ENCODE measurements at regions not wholly inside any gene's neighbourhood (a gene's known extent, or its start where the extent isn't known, plus 50 kb on each side); places are given as distances from the start of the nearest gene placed in this dataset.
"Not testable (repeated sequence)": the region's sequence is repeated elsewhere in the genome, so short reads cannot be mapped to it uniquely, and the experiment has no call there.

GRCh38 chr1:166600574-166600973 lies 238.7 kb upstream of the POGK start:
- POLR2A ChIA-PET = no interaction called here
- no peak for TF ChIP-seq CTCF (IDR thresholded peaks at IDR 0.05; ENCODE audit: control extremely low read depth, extremely low read depth, low read depth, missing control alignments)
- CTCF ChIA-PET = interaction anchor here (1.8 kb wide), 1 partner anchor 11 kb away, joined by 4 read pairs; no protein-coding TSS in a partner anchor
- no peak for DNase-seq (ENCODE audit: extremely low spot score)

GRCh38 chr1:166601650-166602278 lies 237.5 kb upstream of the POGK start:
- CTCF ChIA-PET = interaction anchor here (1.8 kb wide), 1 partner anchor 13 kb away, joined by 4 read pairs; no protein-coding TSS in a partner anchor
- no peak for TF ChIP-seq CTCF (IDR thresholded peaks at IDR 0.05; ENCODE audit: control extremely low read depth, extremely low read depth, low read depth, missing control alignments)
- POLR2A ChIA-PET = no interaction called here
- no peak for DNase-seq (ENCODE audit: extremely low spot score)

DNA sequence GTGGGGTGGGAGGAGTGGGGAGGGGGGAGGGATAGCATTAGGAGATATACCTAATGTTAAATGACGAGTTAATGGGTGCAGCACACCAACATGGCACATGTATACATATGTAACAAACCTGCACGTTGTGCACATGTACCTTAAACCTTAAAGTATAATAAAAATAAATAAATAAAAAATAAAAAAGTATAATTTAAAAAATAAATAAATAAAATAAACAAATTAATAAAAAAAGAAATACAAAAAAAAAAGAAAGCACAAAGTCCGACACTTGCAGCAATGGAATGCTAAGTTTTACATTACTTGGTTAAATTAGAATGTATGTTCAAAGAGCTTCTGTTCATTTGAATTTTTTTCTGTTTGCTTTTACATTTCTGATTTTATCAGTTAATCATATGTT lies 236.5 kb upstream of the POGK start:
- CTCF ChIA-PET, POLR2A ChIA-PET: not testable (repeated sequence)

DNA sequence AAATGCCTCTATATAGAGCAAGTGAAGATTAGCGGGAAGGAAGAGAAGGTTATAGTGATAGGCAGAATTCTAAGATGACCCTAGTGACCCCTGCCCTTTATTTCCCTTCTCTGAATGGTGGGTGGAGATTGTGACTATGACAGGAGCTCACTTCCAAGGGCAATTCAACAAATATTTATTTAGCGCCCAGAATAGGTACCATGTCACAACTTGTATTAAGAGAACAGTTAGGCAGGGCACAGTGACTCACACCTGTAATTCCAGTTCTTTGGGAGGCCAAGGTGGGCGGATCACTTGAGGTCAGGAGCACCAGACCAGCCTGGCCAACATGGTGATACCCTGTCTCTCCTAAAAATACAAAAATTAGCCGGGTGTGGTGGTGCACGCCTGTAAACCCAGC lies 236.0 kb upstream of the POGK start:
- DNase-seq (ENCODE audit: extremely low spot score) = no peak
- ChIA-PET POLR2A (no interaction called here), CTCF (no interaction called here)
- no peak for TF ChIP-seq CTCF (IDR thresholded peaks at IDR 0.05; ENCODE audit: control extremely low read depth, extremely low read depth, low read depth, missing control alignments)

More for the DNA sequence above, 236.5 kb upstream of the POGK start:
- DNase-seq (ENCODE audit: extremely low spot score) = not testable (repeated sequence)

DNA sequence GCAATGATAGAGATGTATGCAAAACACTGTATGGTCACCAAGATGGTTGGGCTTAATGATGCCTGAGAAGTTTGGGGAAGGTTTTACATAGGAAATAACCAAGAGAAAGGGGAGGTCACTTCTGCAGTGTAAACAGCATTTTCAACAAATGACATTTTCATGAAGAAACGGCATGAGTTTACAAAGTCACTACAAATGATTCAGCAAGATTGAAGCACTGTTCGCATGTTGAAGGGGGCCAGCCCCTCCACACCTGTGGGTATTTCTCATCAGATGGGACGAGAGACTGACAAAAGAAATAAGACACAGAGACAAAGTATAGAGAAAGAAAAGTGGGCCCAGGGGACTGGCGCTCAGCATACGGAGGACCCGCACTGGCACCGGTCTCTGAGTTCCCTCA lies 234.1 kb upstream of the POGK start:
- ChIA-PET POLR2A (no interaction called here), CTCF (no interaction called here)
- no peak for TF ChIP-seq CTCF (IDR thresholded peaks at IDR 0.05; ENCODE audit: control extremely low read depth, extremely low read depth, low read depth, missing control alignments)
- DNase-seq (ENCODE audit: extremely low spot score) = no peak

- ChIA-PET CTCF (no interaction called here), POLR2A (no interaction called here)
- no peak for DNase-seq (ENCODE audit: extremely low spot score)
- no peak for TF ChIP-seq CTCF (IDR thresholded peaks at IDR 0.05; ENCODE audit: control extremely low read depth, extremely low read depth, low read depth, missing control alignments)
Observed at GRCh38 chr1:166612886-166613285, 226.4 kb upstream of the POGK start.

- no peak for DNase-seq (ENCODE audit: extremely low spot score)
- ChIA-PET CTCF (no interaction called here), POLR2A (no interaction called here)
- TF ChIP-seq CTCF (IDR thresholded peaks at IDR 0.05; ENCODE audit: control extremely low read depth, extremely low read depth, low read depth, missing control alignments) = no peak
Observed at GRCh38 chr1:166616206-166616605, 223.1 kb upstream of the POGK start.

Data from GM10248 (cell line).